ENCODE measurements at regions not wholly inside any gene's neighbourhood (a gene's known extent, or its start where the extent isn't known, plus 50 kb on each side); places are given as distances from the start of the nearest gene placed in this dataset.

- TF ChIP-seq POLR2A (IDR thresholded peaks at IDR 0.05; ENCODE audit: low read depth, low read length) (no peak), POLR2AphosphoS5 (IDR thresholded peaks at IDR 0.05; ENCODE audit: low read depth, low read length) (no peak), TAF1 (IDR thresholded peaks at IDR 0.05; ENCODE audit: borderline replicate concordance, low read depth, low read length) (no peak)
These were observed 86.5 kb upstream of the ZC3H12A start for GRCh38 chr1:37387854-37388253.
